IMR-90 (cell line): ENCODE measurements at regions not wholly inside any gene's neighbourhood (a gene's known extent, or its start where the extent isn't known, plus 50 kb on each side); places are given as distances from the start of the nearest gene placed in this dataset.

ENCODE experiments used
- ATAC-seq: fragments of 200-7000 bp; cut with Tn5 transposase; 2 replicates; pipeline ENCODE4 v1.9.1; 2020; ENCODE audit warnings: low read depth, mild to moderate bottlenecking, moderate library complexity
- BruUV-seq: library from RNA; stranded (reverse); fragments of 400-500 nt; replicated peaks from 2 replicates; lab custom pipeline; 2021; lab: Mats Ljungman, UMichigan
- CTCF ChIA-PET: fragments of 300-600 bp; formaldehyde crosslinking; extraction: SDS; loops from one replicate; lab custom pipeline; 2021; ENCODE audit warnings: antibody characterized with exemption; lab: Yijun Ruan, JAX
- POLR2A ChIA-PET: fragments of 300-600 bp; sonication (Branson Sonifier 250); formaldehyde crosslinking; loops from one replicate; lab custom pipeline; 2022; ENCODE audit warnings: antibody characterized with exemption; ENCODE audit not compliant: unreplicated experiment; lab: Charles Lee
- DNase-seq: peaks from one replicate; pipeline ENCODE4 v3.0.0; 2013
- H2AFZ ChIP-seq: replicated peaks from 2 replicates; pipeline ENCODE3; 2013; ENCODE audit warnings: low read length, mild to moderate bottlenecking; ENCODE audit not compliant: poor library complexity
- H2AK5ac ChIP-seq: 2 replicates; pipeline ENCODE4 v1.6.1; 2013; ENCODE audit warnings: low read depth, low read length, inconsistent platforms
- H2AK9ac ChIP-seq: replicated peaks from 2 replicates; pipeline ENCODE3; 2013; ENCODE audit warnings: mild to moderate bottlenecking, low read depth, low read length, moderate library complexity; ENCODE audit not compliant: poor library complexity
- H2BK120ac ChIP-seq: 2 replicates; pipeline ENCODE4 v1.6.1; 2013; ENCODE audit warnings: low read depth, low read length, inconsistent platforms
- H2BK15ac ChIP-seq: 3 replicates; pipeline ENCODE4 v1.6.1; 2013; ENCODE audit warnings: low read depth, low read length, inconsistent platforms
- H2BK20ac ChIP-seq: 2 replicates; pipeline ENCODE4 v1.6.1; 2013; ENCODE audit warnings: low read depth, mild to moderate bottlenecking, inconsistent platforms, low read length, moderate library complexity
- H2BK5ac ChIP-seq: 2 replicates; pipeline ENCODE4 v1.6.1; 2013; ENCODE audit warnings: mild to moderate bottlenecking, low read depth, low read length, inconsistent platforms; ENCODE audit not compliant: poor library complexity, severe bottlenecking
- H3K14ac ChIP-seq: replicated peaks from 2 replicates; pipeline ENCODE4 v1.6.1; 2013; ENCODE audit warnings: low read depth, low read length, inconsistent platforms
- H3K18ac ChIP-seq: 2 replicates; pipeline ENCODE4 v1.6.1; 2013; ENCODE audit warnings: low read depth, low read length, control low read depth
- H3K23ac ChIP-seq: 2 replicates; pipeline ENCODE4 v1.6.1; 2013; ENCODE audit warnings: low read depth, low read length, inconsistent platforms
- H3K27ac ChIP-seq: 2 replicates; pipeline ENCODE4 v1.5.1; 2013; ENCODE audit warnings: mild to moderate bottlenecking, control low read depth, low read length; ENCODE audit not compliant: insufficient read depth
- H3K27me3 ChIP-seq: 2 replicates; pipeline ENCODE4 v1.6.1; 2013; ENCODE audit warnings: low read length; ENCODE audit not compliant: control insufficient read depth, insufficient read depth
- H3K36me3 ChIP-seq: 2 replicates; pipeline ENCODE4 v1.6.1; 2013; ENCODE audit warnings: low read length, mixed read lengths; ENCODE audit not compliant: control insufficient read depth, insufficient read depth
- H3K4ac ChIP-seq: 2 replicates; pipeline ENCODE4 v1.6.1; 2013; ENCODE audit warnings: low read depth, low read length, inconsistent platforms
- H3K4me1 ChIP-seq: 2 replicates; pipeline ENCODE4 v1.6.1; 2013; ENCODE audit warnings: low read length, mixed read lengths; ENCODE audit not compliant: control insufficient read depth, insufficient read depth
- H3K4me2 ChIP-seq: 2 replicates; pipeline ENCODE4 v1.6.1; 2013; ENCODE audit warnings: low read depth, mild to moderate bottlenecking, control low read depth, low read length, moderate library complexity
- H3K4me3 ChIP-seq: 2 replicates; pipeline ENCODE4 v1.5.1; 2013; ENCODE audit warnings: low read depth, mild to moderate bottlenecking, control low read depth, low read length, moderate library complexity; ENCODE audit not compliant: insufficient read depth
- H3K56ac ChIP-seq: 2 replicates; pipeline ENCODE4 v1.6.1; 2013; ENCODE audit warnings: low read length, inconsistent platforms; ENCODE audit not compliant: insufficient read depth; ENCODE audit errors: extremely low read depth
- H3K79me1 ChIP-seq, 2 experiments: 2 replicates each; pipeline ENCODE4 v1.6.1; 2013; ENCODE audit warnings: low read length in 2 of 2, inconsistent platforms in 1 of 2, low read depth in 1 of 2
- H3K9ac ChIP-seq: 2 replicates; pipeline ENCODE4 v1.6.1; 2013; ENCODE audit warnings: low read depth, low read length, control low read depth
- H3K9me1 ChIP-seq: 2 replicates; pipeline ENCODE4 v1.6.1; 2013; ENCODE audit warnings: low read length, inconsistent platforms; ENCODE audit not compliant: insufficient read depth
- H3K9me3 ChIP-seq: 2 replicates; pipeline ENCODE4 v1.6.1; 2013; ENCODE audit warnings: low read length; ENCODE audit not compliant: control insufficient read depth, insufficient read depth
- H4K20me1 ChIP-seq: 2 replicates; pipeline ENCODE4 v1.6.1; 2013; ENCODE audit warnings: low read length, inconsistent platforms; ENCODE audit not compliant: insufficient read depth
- H4K5ac ChIP-seq: 2 replicates; pipeline ENCODE4 v1.6.1; 2013; ENCODE audit warnings: mild to moderate bottlenecking, low read depth, low read length, control low read depth
- H4K8ac ChIP-seq, 2 experiments: 2 replicates each; pipeline ENCODE4 v1.6.1; 2013; ENCODE audit warnings: low read depth in 2 of 2, low read length in 2 of 2, control low read depth in 1 of 2, inconsistent platforms in 1 of 2
- H4K91ac ChIP-seq: 2 replicates; pipeline ENCODE4 v1.6.1; 2013; ENCODE audit warnings: low read depth, low read length, inconsistent platforms; ENCODE audit not compliant: insufficient read depth
- CEBPB ChIP-seq: IDR thresholded peaks from 2 replicates; pipeline ENCODE4 v1.6.1; 2012; ENCODE audit warnings: low read depth, low read length, improper control_type of control experiment
- CHD1 ChIP-seq: IDR thresholded peaks from 2 replicates; pipeline ENCODE4 v1.6.1; 2012; ENCODE audit warnings: low read depth, low read length, improper control_type of control experiment
- ELK1 ChIP-seq: fragments of 150-350 bp; IDR thresholded peaks from 2 replicates; pipeline ENCODE4 v1.6.1; 2016; ENCODE audit warnings: low read depth, mild to moderate bottlenecking, low read length, moderate library complexity, borderline replicate concordance
- MAFK ChIP-seq: IDR thresholded peaks from 2 replicates; pipeline ENCODE4 v1.6.1; 2012; ENCODE audit warnings: low read depth, low read length, improper control_type of control experiment
- MAZ ChIP-seq: IDR thresholded peaks from 2 replicates; pipeline ENCODE4 v1.6.1; 2012; ENCODE audit warnings: low read depth, mild to moderate bottlenecking, low read length, improper control_type of control experiment, moderate library complexity, borderline replicate concordance
- MXI1 ChIP-seq: IDR thresholded peaks from 2 replicates; pipeline ENCODE4 v1.6.1; 2012; ENCODE audit warnings: low read depth, mild to moderate bottlenecking, low read length, moderate library complexity, borderline replicate concordance
- POLR2A ChIP-seq: IDR thresholded peaks from 2 replicates; pipeline ENCODE4 v1.6.1; 2012; ENCODE audit warnings: mild to moderate bottlenecking, low read depth, low read length
- RAD21 ChIP-seq: IDR thresholded peaks from 2 replicates; pipeline ENCODE4 v1.6.1; 2012; ENCODE audit warnings: low read length, improper control_type of control experiment
- RCOR1 ChIP-seq: IDR thresholded peaks from 2 replicates; pipeline ENCODE4 v1.6.1; 2012; ENCODE audit warnings: mild to moderate bottlenecking, low read length, improper control_type of control experiment; ENCODE audit not compliant: insufficient replicate concordance
- RFX5 ChIP-seq: IDR thresholded peaks from 2 replicates; pipeline ENCODE4 v1.8.0; 2012; ENCODE audit warnings: low read depth, mild to moderate bottlenecking, low read length, moderate library complexity
- SMC3 ChIP-seq: fragments of 150-350 bp; IDR thresholded peaks from 2 replicates; pipeline ENCODE4 v1.6.1; 2016; ENCODE audit warnings: low read depth, mild to moderate bottlenecking, antibody characterized with exemption, low read length, moderate library complexity
- USF2 ChIP-seq: fragments of 150-350 bp; IDR thresholded peaks from 2 replicates; pipeline ENCODE4 v1.6.1; 2017; ENCODE audit warnings: mild to moderate bottlenecking, antibody characterized with exemption, low read length, low read depth
- WGBS, 2 experiments: methylation state at CpG; one replicate each; pipeline versions ENCODE4 v1.1.5 to v1.1.7; 2013; ENCODE audit warnings: missing lambda C conversion rate in 2 of 2; ENCODE audit not compliant: insufficient read length in 1 of 2; ENCODE audit errors: extremely low coverage in 2 of 2; 5-methylcytosine and 5-hydroxymethylcytosine counted together
- dilution Hi-C: fragments of 300-500 bp; cut with HindIII; formaldehyde crosslinking; loops from one replicate; pipeline ENCODE4 v1.14.3; 2018; ENCODE audit warnings: low sequenced_read_pairs; ENCODE audit not compliant: unreplicated experiment
- in situ Hi-C: fragments of 300-500 bp; cut with MboI; formaldehyde crosslinking; loops from 3 replicates; pipeline ENCODE4 v1.14.3; 2019; ENCODE audit warnings: low sequenced_read_pairs, inconsistent platforms, mixed read lengths
- intact Hi-C: fragments of 100-400 bp; cut with micrococcal nuclease; formaldehyde crosslinking; loops from 2 replicates; pipeline ENCODE4 v1.10.0; 2022

- Histone ChIP-seq H3K9me3 (peaks cover 4% of the 10 kb centered on the region), H2BK5ac (no peak overlapping the region), H4K91ac (no peak overlapping the region), H2AFZ (no peak overlapping the region), H3K4me1 (no peaks in the 10 kb centered on the region; the same call in 1 of the 2 replicates), H3K36me3 (no peaks in the 10 kb centered on the region), H3K9me1 (no peaks in the 10 kb centered on the region), H2BK20ac (no peak overlapping the region), H3K56ac (no peak overlapping the region), H3K4ac (no peak overlapping the region), H3K4me2 (no peak overlapping the region), H3K27me3 (no peaks in the 10 kb centered on the region; the same call in none of the 2 replicates), H4K20me1 (no peaks in the 10 kb centered on the region), H3K18ac (no peak overlapping the region), H2AK9ac (no peak overlapping the region), H3K14ac (no peak overlapping the region), H2AK5ac (no peak overlapping the region), H3K23ac (no peak overlapping the region), H3K27ac (no peak overlapping the region), H3K4me3 (no peak overlapping the region), H2BK15ac (no peak overlapping the region), H4K8ac (no peak overlapping the region), H4K5ac (no peak overlapping the region), H2BK120ac (no peak overlapping the region), H3K9ac (no peak overlapping the region), H3K79me1 (no peaks in the 10 kb centered on the region)
- TF ChIP-seq RCOR1 = no peak
- TF ChIP-seq CHD1 = no peak
- no peak for TF ChIP-seq MXI1
- TF ChIP-seq RFX5 = no peak
- no peak for TF ChIP-seq ELK1
- no peak for TF ChIP-seq SMC3
- no peak for TF ChIP-seq POLR2A
- no peak for TF ChIP-seq USF2
- TF ChIP-seq MAFK = no peak
- no peak for TF ChIP-seq RAD21
- TF ChIP-seq MAZ = no peak
- TF ChIP-seq CEBPB = no peak
- in situ Hi-C loops = no loop called here
- ChIA-PET POLR2A (no interaction called here), CTCF (interaction anchor here (0.7 to 1.2 kb wide), 2 partner anchors 50 to 63 kb away, joined by 3 read pairs; no protein-coding TSS in a partner anchor)
- 100% methylated on average over 1 of the region's 3 CpGs; no CpG with 5 or more reads in 1 of the 2 experiments for WGBS, 2 experiments
- DNase-seq (no peak), ATAC-seq (no peak)
- intact Hi-C loops = no loop called here
- dilution Hi-C loops = no loop called here
- no TSS peak for BruUV-seq
Measured at GRCh38 chr9:7305677-7306076, 493.9 kb downstream of the DMAC1 start.
